OCI-LY3 (cell line): ENCODE measurements at regions not wholly inside any gene's neighbourhood (a gene's known extent, or its start where the extent isn't known, plus 50 kb on each side); places are given as distances from the start of the nearest gene placed in this dataset.

ENCODE experiments used
- H2AFZ ChIP-seq: fragments of 200-600, 300-600 bp; shearing (Covaris generic); 2 replicates; pipeline ENCODE4 v1.6.0; 2014; ENCODE audit warnings: antibody characterized with exemption, low read depth, low read length
- H3K27ac ChIP-seq: fragments of 200-600, 300-600 bp; sonication (generic); 2 replicates; pipeline ENCODE4 v1.5.1; 2014; ENCODE audit warnings: mild to moderate bottlenecking, low read length, moderate library complexity, mixed read lengths
- H3K27me3 ChIP-seq: fragments of 200-600, 300-600 bp; sonication (generic); 2 replicates; pipeline ENCODE4 v1.6.1; 2014; ENCODE audit warnings: low read depth, low read length, mixed read lengths
- H3K36me3 ChIP-seq: fragments of 200-600, 300-600 bp; sonication (generic); replicated peaks from 2 replicates; pipeline ENCODE3; 2014; ENCODE audit warnings: low read depth, low read length, mixed read lengths
- H3K4me1 ChIP-seq: fragments of 300-600, 200-600 bp; sonication (generic); 2 replicates; pipeline ENCODE4 v1.6.1; 2014; ENCODE audit warnings: low read length, mixed read lengths
- H3K4me2 ChIP-seq: fragments of 200-600, 300-600 bp; sonication (generic); 2 replicates; pipeline ENCODE4 v1.6.1; 2014; ENCODE audit warnings: low read length, mixed read lengths
- H3K4me3 ChIP-seq: fragments of 300-600, 200-600 bp; sonication (generic); 2 replicates; pipeline ENCODE4 v1.5.1; 2014; ENCODE audit warnings: antibody characterized with exemption, mild to moderate bottlenecking, low read length, moderate library complexity
- H3K79me2 ChIP-seq: fragments of 300-600, 200-600 bp; shearing (Covaris generic); 2 replicates; pipeline ENCODE4 v1.6.1; 2014; ENCODE audit warnings: mild to moderate bottlenecking, low read length, mixed read lengths
- H3K9ac ChIP-seq: fragments of 300-600, 200-600 bp; shearing (Covaris generic); 2 replicates; pipeline ENCODE4 v1.6.0; 2014; ENCODE audit warnings: mild to moderate bottlenecking, low read length, moderate library complexity
- H3K9me3 ChIP-seq: fragments of 200-600, 300-600 bp; shearing (Covaris generic); 2 replicates; pipeline ENCODE4 v1.6.1; 2014; ENCODE audit warnings: low read length, mixed read lengths; ENCODE audit not compliant: insufficient read depth
- H4K20me1 ChIP-seq: fragments of 200-600, 300-600 bp; sonication (generic); 2 replicates; pipeline ENCODE4 v1.6.1; 2016; ENCODE audit warnings: low read length, mixed read lengths; ENCODE audit not compliant: insufficient read depth
- CTCF ChIP-seq: fragments of 200-600, 300-600 bp; sonication (generic); IDR thresholded peaks from 2 replicates; pipeline ENCODE4 v1.5.1; 2014; ENCODE audit warnings: antibody characterized with exemption, low read length, low read depth
- EZH2phosphoT487 ChIP-seq: fragments of 200-600 bp; shearing (Covaris generic); IDR thresholded peaks from 2 replicates; pipeline ENCODE4 v1.6.1; 2018; ENCODE audit warnings: antibody characterized with exemption, mixed run types, low read depth

GRCh38 chr21:27086630-27087029, 119.7 kb upstream of the ADAMTS5 start:
- no peaks in the 10 kb centered on the region for H3K79me2 ChIP-seq
- no peak for TF ChIP-seq CTCF
- no peak overlapping the region for H3K4me2 ChIP-seq
- no peak overlapping the region for H2AFZ ChIP-seq
- H3K27me3 ChIP-seq, result no peaks in the 10 kb centered on the region
- H3K9ac ChIP-seq, result no peak overlapping the region
- no peaks in the 10 kb centered on the region for H3K9me3 ChIP-seq
- no peaks in the 10 kb centered on the region for H3K36me3 ChIP-seq
- H3K4me3 ChIP-seq, result no peak overlapping the region
- H3K27ac ChIP-seq, result no peak overlapping the region
- no peaks in the 10 kb centered on the region for H3K4me1 ChIP-seq
- no peaks in the 10 kb centered on the region for H4K20me1 ChIP-seq

GRCh38 chr21:27086186-27086585, 119.3 kb upstream of the ADAMTS5 start:
- Histone ChIP-seq H2AFZ (no peak overlapping the region), H3K9ac (no peak overlapping the region), H3K27me3 (no peaks in the 10 kb centered on the region), H3K4me2 (no peak overlapping the region), H3K36me3 (no peaks in the 10 kb centered on the region), H4K20me1 (no peaks in the 10 kb centered on the region), H3K27ac (no peak overlapping the region), H3K9me3 (no peaks in the 10 kb centered on the region), H3K4me3 (no peak overlapping the region), H3K79me2 (no peaks in the 10 kb centered on the region), H3K4me1 (no peaks in the 10 kb centered on the region)
- TF ChIP-seq CTCF (no peak), EZH2phosphoT487 (no peak)

GRCh38 chr21:27085387-27085786, 118.5 kb upstream of the ADAMTS5 start:
- H3K4me2 ChIP-seq, result no peak overlapping the region
- H2AFZ ChIP-seq, result no peak overlapping the region
- no peak for TF ChIP-seq EZH2phosphoT487
- no peak for TF ChIP-seq CTCF
- no peak overlapping the region for H3K27ac ChIP-seq
- no peaks in the 10 kb centered on the region for H3K4me1 ChIP-seq
- no peaks in the 10 kb centered on the region for H3K9me3 ChIP-seq
- H3K79me2 ChIP-seq, result no peaks in the 10 kb centered on the region
- no peaks in the 10 kb centered on the region for H4K20me1 ChIP-seq
- H3K27me3 ChIP-seq, result no peaks in the 10 kb centered on the region
- no peak overlapping the region for H3K4me3 ChIP-seq
- no peaks in the 10 kb centered on the region for H3K36me3 ChIP-seq
- H3K9ac ChIP-seq, result no peak overlapping the region

- no peak overlapping the region for H3K27ac ChIP-seq
- H3K27me3 ChIP-seq, result no peaks in the 10 kb centered on the region
- H2AFZ ChIP-seq, result no peak overlapping the region
- no peaks in the 10 kb centered on the region for H4K20me1 ChIP-seq
- no peak overlapping the region for H3K4me2 ChIP-seq
- H3K4me3 ChIP-seq, result no peak overlapping the region
- no peak for TF ChIP-seq CTCF
- no peak for TF ChIP-seq EZH2phosphoT487
- H3K79me2 ChIP-seq, result no peaks in the 10 kb centered on the region
- no peaks in the 10 kb centered on the region for H3K9me3 ChIP-seq
- no peaks in the 10 kb centered on the region for H3K4me1 ChIP-seq
- no peaks in the 10 kb centered on the region for H3K36me3 ChIP-seq
- no peak overlapping the region for H3K9ac ChIP-seq
These were observed 116.3 kb upstream of the ADAMTS5 start for GRCh38 chr21:27083144-27083543.
